Lower leg skin (tissue), 3 donors: ENCODE measurements at regions not wholly inside any gene's neighbourhood (a gene's known extent, or its start where the extent isn't known, plus 50 kb on each side); places are given as distances from the start of the nearest gene placed in this dataset.

ENCODE experiments used
- CTCF ChIP-seq, 3 donors: fragments of 450-650 bp; IDR thresholded peaks; one replicate each; pipeline ENCODE4 v1.5.1; 2016; ENCODE audit warnings: antibody characterized with exemption in 3 of 3, mild to moderate bottlenecking in 3 of 3, moderate library complexity in 2 of 3
- POLR2A ChIP-seq, 2 donors: fragments of 450-650 bp; IDR thresholded peaks; one replicate each; pipeline ENCODE4 v1.6.1; 2016 to 2017; ENCODE audit warnings: antibody characterized with exemption in 2 of 2, mild to moderate bottlenecking in 1 of 2, moderate library complexity in 1 of 2

- TF ChIP-seq CTCF (IDR thresholded peaks at IDR 0.05) = no peak
- no peak for TF ChIP-seq POLR2A (IDR thresholded peaks at IDR 0.05)
Measured at GRCh38 chr14:98218218-98218617, 1053.8 kb downstream of the BCL11B start.
